LoVo (cell line): ENCODE measurements at regions not wholly inside any gene's neighbourhood (a gene's known extent, or its start where the extent isn't known, plus 50 kb on each side); places are given as distances from the start of the nearest gene placed in this dataset.
A peak's percentile ranks its signal among the peaks of the same experiment; 100 is the strongest.
"Not testable (repeated sequence)": the region's sequence is repeated elsewhere in the genome, so short reads cannot be mapped to it uniquely, and the experiment has no call there.

ENCODE experiments used
- DNase-seq: peaks from one replicate; pipeline ENCODE4 v3.0.0-alpha.2; 2016; ENCODE audit warnings: low spot score

GRCh38 chr1:196160066-196160795, 448.0 kb downstream of the KCNT2 start:
- DNase-seq = no peak

- no peak for DNase-seq
Observed at GRCh38 chr1:196155586-196155985, 452.7 kb downstream of the KCNT2 start.

GRCh38 chr1:196152975-196153374, 455.3 kb downstream of the KCNT2 start:
- DNase-seq = no peak

GRCh38 chr1:196152086-196152485, 456.2 kb downstream of the KCNT2 start:
- no peak for DNase-seq

- peak; percentile 54 for DNase-seq
Observed at GRCh38 chr1:196148367-196148970, 459.8 kb downstream of the KCNT2 start.

GRCh38 chr1:196147530-196147929, 460.7 kb downstream of the KCNT2 start:
- no peak for DNase-seq

GRCh38 chr1:196145151-196145550, 463.1 kb downstream of the KCNT2 start:
- DNase-seq = not testable (repeated sequence)

- no peak for DNase-seq
Observed at GRCh38 chr1:196144588-196144987, 463.7 kb downstream of the KCNT2 start.

GRCh38 chr1:196143602-196144342, 464.5 kb downstream of the KCNT2 start:
- DNase-seq = no peak

- no peak for DNase-seq
Observed at GRCh38 chr1:196142111-196142640, 466.1 kb downstream of the KCNT2 start.

GRCh38 chr1:196136396-196136795, 471.8 kb downstream of the KCNT2 start:
- no peak for DNase-seq

GRCh38 chr1:196131691-196132090, 476.5 kb downstream of the KCNT2 start:
- DNase-seq = no peak

GRCh38 chr1:196128835-196129234, 479.4 kb downstream of the KCNT2 start:
- no peak for DNase-seq

- no peak for DNase-seq
Observed at GRCh38 chr1:196121181-196121580, 487.1 kb downstream of the KCNT2 start.

- no peak for DNase-seq
Observed at GRCh38 chr1:196115646-196116045, 492.6 kb downstream of the KCNT2 start.

- DNase-seq = no peak
Observed at GRCh38 chr1:196114193-196114592, 494.0 kb downstream of the KCNT2 start.

- DNase-seq = not testable (repeated sequence)
Observed at GRCh38 chr1:196108990-196109389, 499.2 kb downstream of the KCNT2 start.

GRCh38 chr1:196105901-196106300, 502.3 kb downstream of the KCNT2 start:
- no peak for DNase-seq

- no peak for DNase-seq
Observed at GRCh38 chr1:196102826-196103225, 505.4 kb downstream of the KCNT2 start.

GRCh38 chr1:196098000-196098399, 510.2 kb downstream of the KCNT2 start:
- no peak for DNase-seq

- DNase-seq = no peak
Observed at GRCh38 chr1:196094821-196095220, 513.4 kb downstream of the KCNT2 start.

- no peak for DNase-seq
Observed at GRCh38 chr1:196091397-196092135, 516.7 kb downstream of the KCNT2 start.
